H1 (cell line): ENCODE measurements at regions not wholly inside any gene's neighbourhood (a gene's known extent, or its start where the extent isn't known, plus 50 kb on each side); places are given as distances from the start of the nearest gene placed in this dataset.

Source experiments
- CTCF ChIA-PET: fragments of 300-600 bp; sonication (Branson Sonifier 250); formaldehyde crosslinking; loops from one replicate; lab custom pipeline; 2021; ENCODE audit not compliant: partially characterized antibody; lab: Charles Lee
- POLR2A ChIA-PET: fragments of 300-600 bp; sonication (Branson Sonifier 250); formaldehyde crosslinking; loops from one replicate; lab custom pipeline; 2021; ENCODE audit warnings: inconsistent platforms; ENCODE audit not compliant: partially characterized antibody; lab: Charles Lee
- DNase-seq, 2 experiments: peaks; one replicate each; pipeline versions ENCODE4 v3.0.0 to v3.0.0-alpha.2; 2010 to 2022; ENCODE audit warnings: low spot score in 2 of 2, low read depth in 1 of 2, mixed read lengths in 1 of 2
- FAIRE-seq: peaks from 2 replicates; lab custom pipeline; 2011; peaks lifted over from hg19 to GRCh38; lab: Jason Lieb, UNC
- H2AFZ ChIP-seq: 2 replicates; pipeline ENCODE4 v1.8.1; 2012; ENCODE audit warnings: low read length, inconsistent platforms
- H2AK5ac ChIP-seq: 2 replicates; pipeline ENCODE4 v1.6.1; 2013; ENCODE audit warnings: low read depth, low read length
- H2BK120ac ChIP-seq: replicated peaks from 2 replicates; pipeline ENCODE3; 2013; ENCODE audit warnings: low read depth, low read length, inconsistent platforms
- H2BK12ac ChIP-seq: 2 replicates; pipeline ENCODE4 v1.6.1; 2013; ENCODE audit warnings: low read depth, low read length
- H2BK15ac ChIP-seq: 2 replicates; pipeline ENCODE4 v1.6.1; 2013; ENCODE audit warnings: low read length
- H2BK20ac ChIP-seq: 2 replicates; pipeline ENCODE4 v1.6.1; 2013; ENCODE audit warnings: low read length
- H2BK5ac ChIP-seq: 2 replicates; pipeline ENCODE4 v1.6.1; 2013; ENCODE audit warnings: low read depth, low read length
- H3K14ac ChIP-seq: 2 replicates; pipeline ENCODE4 v1.6.1; 2013; ENCODE audit warnings: inconsistent platforms; ENCODE audit not compliant: insufficient read length
- H3K18ac ChIP-seq: 2 replicates; pipeline ENCODE4 v1.6.1; 2013; ENCODE audit warnings: low read length; ENCODE audit errors: extremely low read depth
- H3K23ac ChIP-seq: 2 replicates; pipeline ENCODE4 v1.6.1; 2013; ENCODE audit warnings: inconsistent platforms; ENCODE audit not compliant: insufficient read length
- H3K23me2 ChIP-seq: 2 replicates; pipeline ENCODE4 v1.6.1; 2013; ENCODE audit warnings: low read depth, low read length
- H3K27ac ChIP-seq: 2 replicates; pipeline ENCODE4 v1.6.1; 2011; ENCODE audit warnings: low read depth, low read length, inconsistent platforms
- H3K27me3 ChIP-seq, 4 experiments: replicated peaks in 1 of 4; 1 replicate in 1 of 4; 2 replicates in 3 of 4; pipeline versions ENCODE4 v1.6.1 to v1.8.1; 2011 to 2013; ENCODE audit warnings: low read length in 3 of 4, mild to moderate bottlenecking in 3 of 4, inconsistent platforms in 2 of 4, mixed read lengths in 2 of 4, moderate library complexity in 1 of 4; ENCODE audit not compliant: control insufficient read depth in 3 of 4, insufficient read depth in 3 of 4; ENCODE audit errors: extremely low read depth in 1 of 4
- H3K36me3 ChIP-seq, 4 experiments: 2 replicates each; pipeline versions ENCODE4 v1.6.1 to v1.8.1; 2011 to 2013; ENCODE audit warnings: mild to moderate bottlenecking in 4 of 4, low read length in 3 of 4, moderate library complexity in 2 of 4, control low read depth in 1 of 4, inconsistent platforms in 1 of 4; ENCODE audit not compliant: insufficient read depth in 4 of 4, control insufficient read depth in 2 of 4
- H3K4ac ChIP-seq: replicated peaks from 2 replicates; pipeline ENCODE3; 2013; ENCODE audit warnings: low read length, low read depth, mixed read lengths, inconsistent platforms; ENCODE audit not compliant: insufficient read length
- H3K4me1 ChIP-seq, 4 experiments: replicated peaks in 1 of 4; 1 replicate in 1 of 4; 2 replicates in 3 of 4; pipeline versions ENCODE4 v1.6.1 to v1.8.1; 2011 to 2013; ENCODE audit warnings: low read length in 3 of 4, inconsistent platforms in 2 of 4, mixed read lengths in 1 of 4; ENCODE audit not compliant: insufficient read depth in 4 of 4, control insufficient read depth in 3 of 4
- H3K4me2 ChIP-seq, 2 experiments: 2 replicates each; pipeline versions ENCODE4 v1.6.1 to v1.8.1; 2011 to 2013; ENCODE audit warnings: low read depth in 2 of 2, low read length in 2 of 2, control low read depth in 1 of 2, inconsistent platforms in 1 of 2, mild to moderate bottlenecking in 1 of 2; ENCODE audit not compliant: insufficient read depth in 1 of 2
- H3K4me3 ChIP-seq, 4 experiments: fragments of 200-600, 300-600 bp in 1 of 4; sonication (generic), shearing (Covaris generic), sonication (Bioruptor Twin) in 1 of 4; 2 replicates each; pipeline versions ENCODE4 v1.5.1 to v1.8.1; 2011 to 2016; ENCODE audit warnings: low read length in 4 of 4, low read depth in 3 of 4, control low read depth in 2 of 4, inconsistent platforms in 2 of 4, mild to moderate bottlenecking in 2 of 4, mixed read lengths in 1 of 4, moderate library complexity in 1 of 4; ENCODE audit not compliant: insufficient read depth in 2 of 4; ENCODE audit errors: extremely low read depth in 1 of 4
- H3K56ac ChIP-seq: replicated peaks from 2 replicates; pipeline ENCODE3; 2013; ENCODE audit warnings: low read depth, mild to moderate bottlenecking, mixed read lengths, low read length, inconsistent platforms; ENCODE audit not compliant: insufficient read length
- H3K79me1 ChIP-seq: 2 replicates; pipeline ENCODE4 v1.6.1; 2013; ENCODE audit warnings: low read depth, low read length, control low read depth
- H3K79me2 ChIP-seq, 2 experiments: 2 replicates each; pipeline versions ENCODE4 v1.6.1 to v1.8.1; 2012 to 2013; ENCODE audit warnings: low read length in 2 of 2, mild to moderate bottlenecking in 2 of 2, inconsistent platforms in 1 of 2; ENCODE audit not compliant: insufficient read depth in 2 of 2, control insufficient read depth in 1 of 2
- H3K9ac ChIP-seq, 4 experiments: replicated peaks in 1 of 4; 1 replicate in 1 of 4; 2 replicates in 3 of 4; pipeline versions ENCODE4 v1.6.1 to v1.8.1; 2011 to 2013; ENCODE audit warnings: low read depth in 3 of 4, low read length in 3 of 4, control low read depth in 2 of 4, mild to moderate bottlenecking in 2 of 4, moderate library complexity in 2 of 4, inconsistent platforms in 1 of 4; ENCODE audit errors: extremely low read depth in 1 of 4
- H3K9me3 ChIP-seq, 2 experiments: 2 replicates each; pipeline versions ENCODE4 v1.6.1 to v1.8.1; 2012 to 2013; ENCODE audit warnings: mild to moderate bottlenecking in 2 of 2, moderate library complexity in 2 of 2, control low read depth in 1 of 2, inconsistent platforms in 1 of 2, low read depth in 1 of 2, low read length in 1 of 2, mixed read lengths in 1 of 2; ENCODE audit not compliant: insufficient read depth in 2 of 2
- H4K20me1 ChIP-seq, 2 experiments: replicated peaks in 1 of 2; 2 replicates each; pipeline versions ENCODE3 to v1.8.1; 2011 to 2013; ENCODE audit warnings: inconsistent platforms in 2 of 2, low read length in 2 of 2, mild to moderate bottlenecking in 1 of 2; ENCODE audit not compliant: insufficient read depth in 2 of 2, control insufficient read depth in 1 of 2
- H4K5ac ChIP-seq: 2 replicates; pipeline ENCODE4 v1.6.1; 2013; ENCODE audit warnings: low read length, low read depth, mixed read lengths, inconsistent platforms; ENCODE audit not compliant: insufficient read length
- H4K8ac ChIP-seq: 2 replicates; pipeline ENCODE4 v1.8.0; 2013; ENCODE audit warnings: mild to moderate bottlenecking, moderate library complexity, low read length, inconsistent platforms; ENCODE audit not compliant: insufficient read depth; ENCODE audit errors: extremely low read depth
- H4K91ac ChIP-seq: replicated peaks from 2 replicates; pipeline ENCODE3; 2013; ENCODE audit warnings: low read length, mixed read lengths, inconsistent platforms; ENCODE audit not compliant: insufficient read length
- BACH1 ChIP-seq: IDR thresholded peaks from 2 replicates; pipeline ENCODE4 v1.6.1; 2012; ENCODE audit warnings: low read length, improper control_type of control experiment
- CHD1 ChIP-seq: IDR thresholded peaks from 2 replicates; pipeline ENCODE4 v1.6.1; 2012; ENCODE audit warnings: low read depth, low read length, improper control_type of control experiment
- CTBP2 ChIP-seq: IDR thresholded peaks from 2 replicates; pipeline ENCODE4 v1.7.0; 2011; ENCODE audit warnings: borderline replicate concordance, mild to moderate bottlenecking, moderate library complexity, mixed read lengths, low read length; ENCODE audit not compliant: insufficient read depth, insufficient read length
- CTCF ChIP-seq, 3 experiments: IDR thresholded peaks; 1 replicate in 2 of 3; 2 replicates in 1 of 3; pipeline versions ENCODE4 v1.5.1 to v1.6.1; 2011; ENCODE audit warnings: low read length in 3 of 3, mild to moderate bottlenecking in 3 of 3, inconsistent platforms in 2 of 3, low read depth in 1 of 3, moderate library complexity in 1 of 3; ENCODE audit not compliant: insufficient read depth in 1 of 3; ENCODE audit errors: control extremely low read depth in 1 of 3
- JUND ChIP-seq: IDR thresholded peaks from 2 replicates; pipeline ENCODE4 v1.6.1; 2011; ENCODE audit warnings: mild to moderate bottlenecking, improper control_type of control experiment, low read length
- KDM4A ChIP-seq: IDR thresholded peaks from one replicate; pipeline ENCODE4 v1.7.1; 2012; ENCODE audit warnings: low read depth, mild to moderate bottlenecking, moderate library complexity, low read length, inconsistent platforms; ENCODE audit not compliant: severe bottlenecking
- KDM5A ChIP-seq: fragments of 200-600 bp; IDR thresholded peaks from 2 replicates; pipeline ENCODE4 v1.7.1; 2012; ENCODE audit warnings: mild to moderate bottlenecking, low read length, inconsistent platforms, mixed read lengths
- MAFK ChIP-seq: IDR thresholded peaks from 2 replicates; pipeline ENCODE4 v1.6.1; 2012; ENCODE audit warnings: low read depth, mild to moderate bottlenecking, improper control_type of control experiment, low read length
- POU5F1 ChIP-seq: IDR thresholded peaks from 2 replicates; pipeline ENCODE4 v1.6.1; 2011; ENCODE audit warnings: low read depth, mild to moderate bottlenecking, low read length, moderate library complexity
- RAD21 ChIP-seq, 2 experiments: IDR thresholded peaks in 1 of 2; conservative IDR thresholded peaks in 1 of 2; 2 replicates each; pipeline ENCODE4 v1.6.1; 2011; ENCODE audit warnings: low read depth in 2 of 2, low read length in 2 of 2, improper control_type of control experiment in 1 of 2, inconsistent platforms in 1 of 2, mild to moderate bottlenecking in 1 of 2, moderate library complexity in 1 of 2
- RFX5 ChIP-seq: IDR thresholded peaks from 2 replicates; pipeline ENCODE4 v1.6.1; 2011; ENCODE audit warnings: low read depth, low read length, improper control_type of control experiment, borderline replicate concordance
- SP2 ChIP-seq: IDR thresholded peaks from 2 replicates; pipeline ENCODE4 v1.6.1; 2012; ENCODE audit warnings: mild to moderate bottlenecking, low read length, inconsistent platforms
- ZNF274 ChIP-seq: IDR thresholded peaks from 2 replicates; pipeline ENCODE4 v1.7.0; 2012; ENCODE audit warnings: low read length, borderline replicate concordance; ENCODE audit errors: extremely low read depth
- WGBS, 2 experiments: shearing (Covaris generic) in 1 of 2; methylation state at CpG; one replicate each; pipeline versions ENCODE4 v1.1.6 to v1.1.7; 2013 to 2015; ENCODE audit warnings: low lambda C conversion rate in 2 of 2, mixed read lengths in 2 of 2, inconsistent platforms in 1 of 2, low coverage in 1 of 2, missing lambda C conversion rate in 1 of 2; ENCODE audit not compliant: insufficient replicate concordance in 2 of 2, insufficient coverage in 1 of 2, insufficient read length in 1 of 2; ENCODE audit errors: extremely low coverage in 1 of 2, missing lambda C conversion rate in 1 of 2; 5-methylcytosine and 5-hydroxymethylcytosine counted together

GRCh38 chr2:118706371-118706770, 141.1 kb downstream of the EN1 start:
- Histone ChIP-seq H3K23ac (no peak overlapping the region), H3K14ac (no peak overlapping the region), H3K4me2 (no peak overlapping the region), H2BK12ac (no peak overlapping the region), H2BK5ac (no peak overlapping the region), H3K4me1 (no peaks in the 10 kb centered on the region), H3K4ac (no peak overlapping the region), H2BK120ac (no peak overlapping the region), H3K4me3 (no peak overlapping the region), H4K5ac (no peak overlapping the region), H3K9ac (no peak overlapping the region), H3K36me3 (no peaks in the 10 kb centered on the region), H3K27ac (no peak overlapping the region), H2BK20ac (no peak overlapping the region), H2AFZ (no peak overlapping the region), H2AK5ac (no peak overlapping the region), H4K20me1 (no peaks in the 10 kb centered on the region), H4K91ac (no peak overlapping the region), H3K23me2 (no peaks in the 10 kb centered on the region), H3K56ac (no peak overlapping the region), H4K8ac (no peak overlapping the region), H3K79me2 (no peaks in the 10 kb centered on the region), H3K9me3 (no peaks in the 10 kb centered on the region), H2BK15ac (no peak overlapping the region), H3K27me3 (no peaks in the 10 kb centered on the region), H3K79me1 (no peaks in the 10 kb centered on the region), H3K18ac (no peak overlapping the region)
- DNase-seq (no peak), FAIRE-seq (no peak)
- WGBS, 2 experiments = 85% methylated on average over 4 of the region's 4 CpGs; no CpG with 5 or more reads in 1 of the 2 experiments
- ChIA-PET CTCF (no interaction called here), POLR2A (no interaction called here)
- TF ChIP-seq CTBP2 (no peak), KDM5A (no peak), SP2 (no peak), RFX5 (no peak), RAD21 (IDR thresholded peaks at IDR 0.05 in 1 of 2, conservative IDR thresholded peaks at IDR 0.05 in 1 of 2; ENCODE audit: low read depth in 2 of 2, low read length in 2 of 2) (no peak), ZNF274 (no peak), CHD1 (no peak), POU5F1 (no peak), CTCF (IDR thresholded peaks at IDR 0.05; ENCODE audit: control extremely low read depth in 1 of 3, insufficient read depth in 1 of 3, low read depth in 1 of 3, low read length in 3 of 3) (no peak), BACH1 (no peak), JUND (no peak), KDM4A (no peak), MAFK (no peak)
